Spleen (tissue), 3 donors: ENCODE measurements at regions not wholly inside any gene's neighbourhood (a gene's known extent, or its start where the extent isn't known, plus 50 kb on each side); places are given as distances from the start of the nearest gene placed in this dataset.

Experiments used
- POLR2A ChIP-seq, 3 donors: fragments of 450-650 bp; IDR thresholded peaks; one replicate each; pipeline ENCODE4 v1.5.1; 2017; ENCODE audit warnings: antibody characterized with exemption in 3 of 3, mild to moderate bottlenecking in 1 of 3
- POLR2AphosphoS5 ChIP-seq, 3 donors: sonication (generic); formaldehyde crosslinking; IDR thresholded peaks; one replicate each; pipeline ENCODE4 v1.5.1; 2017; ENCODE audit warnings: antibody characterized with exemption in 3 of 3

GRCh38 chr12:59068436-59068835, 148.1 kb upstream of the LRIG3 start:
- TF ChIP-seq POLR2AphosphoS5 (IDR thresholded peaks at IDR 0.05), result no peak
- TF ChIP-seq POLR2A (IDR thresholded peaks at IDR 0.05), result no peak
